H1 (cell line): ENCODE measurements at regions not wholly inside any gene's neighbourhood (a gene's known extent, or its start where the extent isn't known, plus 50 kb on each side); places are given as distances from the start of the nearest gene placed in this dataset.

Experiments
- CTCF ChIA-PET: fragments of 300-600 bp; sonication (Branson Sonifier 250); formaldehyde crosslinking; loops from one replicate; lab custom pipeline; 2021; ENCODE audit not compliant: partially characterized antibody; lab: Charles Lee
- POLR2A ChIA-PET: fragments of 300-600 bp; sonication (Branson Sonifier 250); formaldehyde crosslinking; loops from one replicate; lab custom pipeline; 2021; ENCODE audit warnings: inconsistent platforms; ENCODE audit not compliant: partially characterized antibody; lab: Charles Lee
- DNase-seq, 2 experiments: peaks; one replicate each; pipeline versions ENCODE4 v3.0.0 to v3.0.0-alpha.2; 2010 to 2022; ENCODE audit warnings: low spot score in 2 of 2, low read depth in 1 of 2, mixed read lengths in 1 of 2
- FAIRE-seq: peaks from 2 replicates; lab custom pipeline; 2011; peaks lifted over from hg19 to GRCh38; lab: Jason Lieb, UNC
- H2AFZ ChIP-seq: 2 replicates; pipeline ENCODE4 v1.8.1; 2012; ENCODE audit warnings: low read length, inconsistent platforms
- H2AK5ac ChIP-seq: 2 replicates; pipeline ENCODE4 v1.6.1; 2013; ENCODE audit warnings: low read depth, low read length
- H2BK120ac ChIP-seq: replicated peaks from 2 replicates; pipeline ENCODE3; 2013; ENCODE audit warnings: low read depth, low read length, inconsistent platforms
- H2BK12ac ChIP-seq: 2 replicates; pipeline ENCODE4 v1.6.1; 2013; ENCODE audit warnings: low read depth, low read length
- H2BK15ac ChIP-seq: 2 replicates; pipeline ENCODE4 v1.6.1; 2013; ENCODE audit warnings: low read length
- H2BK20ac ChIP-seq: 2 replicates; pipeline ENCODE4 v1.6.1; 2013; ENCODE audit warnings: low read length
- H2BK5ac ChIP-seq: 2 replicates; pipeline ENCODE4 v1.6.1; 2013; ENCODE audit warnings: low read depth, low read length
- H3K14ac ChIP-seq: 2 replicates; pipeline ENCODE4 v1.6.1; 2013; ENCODE audit warnings: inconsistent platforms; ENCODE audit not compliant: insufficient read length
- H3K18ac ChIP-seq: 2 replicates; pipeline ENCODE4 v1.6.1; 2013; ENCODE audit warnings: low read length; ENCODE audit errors: extremely low read depth
- H3K23ac ChIP-seq: 2 replicates; pipeline ENCODE4 v1.6.1; 2013; ENCODE audit warnings: inconsistent platforms; ENCODE audit not compliant: insufficient read length
- H3K23me2 ChIP-seq: 2 replicates; pipeline ENCODE4 v1.6.1; 2013; ENCODE audit warnings: low read depth, low read length
- H3K27ac ChIP-seq: 2 replicates; pipeline ENCODE4 v1.6.1; 2011; ENCODE audit warnings: low read depth, low read length, inconsistent platforms
- H3K27me3 ChIP-seq, 4 experiments: replicated peaks in 1 of 4; 1 replicate in 1 of 4; 2 replicates in 3 of 4; pipeline versions ENCODE4 v1.6.1 to v1.8.1; 2011 to 2013; ENCODE audit warnings: low read length in 3 of 4, mild to moderate bottlenecking in 3 of 4, inconsistent platforms in 2 of 4, mixed read lengths in 2 of 4, moderate library complexity in 1 of 4; ENCODE audit not compliant: control insufficient read depth in 3 of 4, insufficient read depth in 3 of 4; ENCODE audit errors: extremely low read depth in 1 of 4
- H3K36me3 ChIP-seq, 4 experiments: 2 replicates each; pipeline versions ENCODE4 v1.6.1 to v1.8.1; 2011 to 2013; ENCODE audit warnings: mild to moderate bottlenecking in 4 of 4, low read length in 3 of 4, moderate library complexity in 2 of 4, control low read depth in 1 of 4, inconsistent platforms in 1 of 4; ENCODE audit not compliant: insufficient read depth in 4 of 4, control insufficient read depth in 2 of 4
- H3K4ac ChIP-seq: replicated peaks from 2 replicates; pipeline ENCODE3; 2013; ENCODE audit warnings: low read length, low read depth, mixed read lengths, inconsistent platforms; ENCODE audit not compliant: insufficient read length
- H3K4me1 ChIP-seq, 4 experiments: replicated peaks in 1 of 4; 1 replicate in 1 of 4; 2 replicates in 3 of 4; pipeline versions ENCODE4 v1.6.1 to v1.8.1; 2011 to 2013; ENCODE audit warnings: low read length in 3 of 4, inconsistent platforms in 2 of 4, mixed read lengths in 1 of 4; ENCODE audit not compliant: insufficient read depth in 4 of 4, control insufficient read depth in 3 of 4
- H3K4me2 ChIP-seq, 2 experiments: 2 replicates each; pipeline versions ENCODE4 v1.6.1 to v1.8.1; 2011 to 2013; ENCODE audit warnings: low read depth in 2 of 2, low read length in 2 of 2, control low read depth in 1 of 2, inconsistent platforms in 1 of 2, mild to moderate bottlenecking in 1 of 2; ENCODE audit not compliant: insufficient read depth in 1 of 2
- H3K4me3 ChIP-seq, 4 experiments: fragments of 200-600, 300-600 bp in 1 of 4; sonication (generic), shearing (Covaris generic), sonication (Bioruptor Twin) in 1 of 4; 2 replicates each; pipeline versions ENCODE4 v1.5.1 to v1.8.1; 2011 to 2016; ENCODE audit warnings: low read length in 4 of 4, low read depth in 3 of 4, control low read depth in 2 of 4, inconsistent platforms in 2 of 4, mild to moderate bottlenecking in 2 of 4, mixed read lengths in 1 of 4, moderate library complexity in 1 of 4; ENCODE audit not compliant: insufficient read depth in 2 of 4; ENCODE audit errors: extremely low read depth in 1 of 4
- H3K56ac ChIP-seq: replicated peaks from 2 replicates; pipeline ENCODE3; 2013; ENCODE audit warnings: low read depth, mild to moderate bottlenecking, mixed read lengths, low read length, inconsistent platforms; ENCODE audit not compliant: insufficient read length
- H3K79me1 ChIP-seq: 2 replicates; pipeline ENCODE4 v1.6.1; 2013; ENCODE audit warnings: low read depth, low read length, control low read depth
- H3K79me2 ChIP-seq, 2 experiments: 2 replicates each; pipeline versions ENCODE4 v1.6.1 to v1.8.1; 2012 to 2013; ENCODE audit warnings: low read length in 2 of 2, mild to moderate bottlenecking in 2 of 2, inconsistent platforms in 1 of 2; ENCODE audit not compliant: insufficient read depth in 2 of 2, control insufficient read depth in 1 of 2
- H3K9ac ChIP-seq, 4 experiments: replicated peaks in 1 of 4; 1 replicate in 1 of 4; 2 replicates in 3 of 4; pipeline versions ENCODE4 v1.6.1 to v1.8.1; 2011 to 2013; ENCODE audit warnings: low read depth in 3 of 4, low read length in 3 of 4, control low read depth in 2 of 4, mild to moderate bottlenecking in 2 of 4, moderate library complexity in 2 of 4, inconsistent platforms in 1 of 4; ENCODE audit errors: extremely low read depth in 1 of 4
- H3K9me3 ChIP-seq, 2 experiments: 2 replicates each; pipeline versions ENCODE4 v1.6.1 to v1.8.1; 2012 to 2013; ENCODE audit warnings: mild to moderate bottlenecking in 2 of 2, moderate library complexity in 2 of 2, control low read depth in 1 of 2, inconsistent platforms in 1 of 2, low read depth in 1 of 2, low read length in 1 of 2, mixed read lengths in 1 of 2; ENCODE audit not compliant: insufficient read depth in 2 of 2
- H4K20me1 ChIP-seq, 2 experiments: replicated peaks in 1 of 2; 2 replicates each; pipeline versions ENCODE3 to v1.8.1; 2011 to 2013; ENCODE audit warnings: inconsistent platforms in 2 of 2, low read length in 2 of 2, mild to moderate bottlenecking in 1 of 2; ENCODE audit not compliant: insufficient read depth in 2 of 2, control insufficient read depth in 1 of 2
- H4K5ac ChIP-seq: 2 replicates; pipeline ENCODE4 v1.6.1; 2013; ENCODE audit warnings: low read length, low read depth, mixed read lengths, inconsistent platforms; ENCODE audit not compliant: insufficient read length
- H4K8ac ChIP-seq: 2 replicates; pipeline ENCODE4 v1.8.0; 2013; ENCODE audit warnings: mild to moderate bottlenecking, moderate library complexity, low read length, inconsistent platforms; ENCODE audit not compliant: insufficient read depth; ENCODE audit errors: extremely low read depth
- H4K91ac ChIP-seq: replicated peaks from 2 replicates; pipeline ENCODE3; 2013; ENCODE audit warnings: low read length, mixed read lengths, inconsistent platforms; ENCODE audit not compliant: insufficient read length
- BRCA1 ChIP-seq: IDR thresholded peaks from 2 replicates; pipeline ENCODE4 v1.6.1; 2012; ENCODE audit warnings: low read depth, low read length, improper control_type of control experiment
- FOSL1 ChIP-seq: IDR thresholded peaks from 2 replicates; pipeline ENCODE4 v1.6.1; 2011; ENCODE audit warnings: mild to moderate bottlenecking, low read depth, low read length, moderate library complexity; ENCODE audit not compliant: insufficient read depth
- POU5F1 ChIP-seq: IDR thresholded peaks from 2 replicates; pipeline ENCODE4 v1.6.1; 2011; ENCODE audit warnings: low read depth, mild to moderate bottlenecking, low read length, moderate library complexity
- SRF ChIP-seq: IDR thresholded peaks from 2 replicates; pipeline ENCODE4 v1.6.1; 2011; ENCODE audit warnings: mild to moderate bottlenecking, low read depth, low read length, moderate library complexity
- SUZ12 ChIP-seq: fragments of 200-600 bp; sonication (generic); IDR thresholded peaks from 2 replicates; pipeline ENCODE4 v1.6.1; 2012; ENCODE audit warnings: mild to moderate bottlenecking, inconsistent platforms, low read length, moderate library complexity, mixed read lengths
- WGBS, 2 experiments: shearing (Covaris generic) in 1 of 2; methylation state at CpG; one replicate each; pipeline versions ENCODE4 v1.1.6 to v1.1.7; 2013 to 2015; ENCODE audit warnings: low lambda C conversion rate in 2 of 2, mixed read lengths in 2 of 2, inconsistent platforms in 1 of 2, low coverage in 1 of 2, missing lambda C conversion rate in 1 of 2; ENCODE audit not compliant: insufficient replicate concordance in 2 of 2, insufficient coverage in 1 of 2, insufficient read length in 1 of 2; ENCODE audit errors: extremely low coverage in 1 of 2, missing lambda C conversion rate in 1 of 2; 5-methylcytosine and 5-hydroxymethylcytosine counted together

DNA sequence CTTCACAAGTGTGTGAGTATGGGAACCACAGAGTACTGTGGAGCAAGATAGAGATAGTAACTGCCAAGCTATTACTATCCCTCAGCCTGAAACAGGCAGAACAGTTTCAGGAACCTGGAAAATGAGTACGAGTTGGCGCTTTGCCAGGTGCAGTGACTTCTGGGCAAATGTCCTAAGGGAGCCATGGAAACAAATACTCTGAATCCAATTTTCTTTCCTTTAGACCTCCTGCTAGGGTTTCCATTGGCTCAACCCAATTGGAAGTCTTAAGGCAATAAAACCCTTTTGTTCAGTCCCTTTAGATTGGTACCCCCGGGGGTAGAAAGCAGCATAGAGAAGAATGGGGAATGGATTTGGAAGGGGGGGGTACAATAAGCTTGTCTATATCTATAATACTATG lies 205.0 kb upstream of the EPHA7 start:
- H2BK120ac ChIP-seq = no peak overlapping the region
- no peak overlapping the region for H2BK20ac ChIP-seq
- H2BK12ac ChIP-seq = no peak overlapping the region
- CTCF ChIA-PET = interaction anchor here (0.6 kb wide), 1 partner anchor 19 kb away, joined by 3 read pairs; no protein-coding TSS in a partner anchor
- H3K14ac ChIP-seq = no peak overlapping the region
- H4K8ac ChIP-seq = no peak overlapping the region
- no peaks in the 10 kb centered on the region for H3K4me1 ChIP-seq
- no peak overlapping the region for H2AFZ ChIP-seq
- no peak overlapping the region for H4K91ac ChIP-seq
- H3K56ac ChIP-seq = no peak overlapping the region
- H2BK15ac ChIP-seq = no peak overlapping the region
- H4K20me1 ChIP-seq = no peaks in the 10 kb centered on the region
- H3K23me2 ChIP-seq = no peaks in the 10 kb centered on the region
- H3K4ac ChIP-seq = no peak overlapping the region
- H3K79me2 ChIP-seq = no peaks in the 10 kb centered on the region
- no peak overlapping the region for H2AK5ac ChIP-seq
- no peak overlapping the region for H2BK5ac ChIP-seq
- no peak overlapping the region for H3K4me2 ChIP-seq
- H3K27me3 ChIP-seq = no peaks in the 10 kb centered on the region
- no peak overlapping the region for H3K9ac ChIP-seq
- no peak overlapping the region for H3K4me3 ChIP-seq
- H3K23ac ChIP-seq = no peak overlapping the region
- H3K36me3 ChIP-seq = no peaks in the 10 kb centered on the region
- no peak for FAIRE-seq
- H3K9me3 ChIP-seq = no peaks in the 10 kb centered on the region
- no peak for DNase-seq
- no peak overlapping the region for H4K5ac ChIP-seq
- POLR2A ChIA-PET = no interaction called here
- 85% methylated on average over 3 of the region's 3 CpGs; no CpG with 5 or more reads in 1 of the 2 experiments for WGBS, 2 experiments
- no peaks in the 10 kb centered on the region for H3K79me1 ChIP-seq
- no peak overlapping the region for H3K18ac ChIP-seq
- no peak overlapping the region for H3K27ac ChIP-seq
- TF ChIP-seq POU5F1 (no peak), BRCA1 (no peak), FOSL1 (no peak), SRF (no peak), SUZ12 (no peak)
